Midbrain (tissue), 1 donor: ENCODE measurements at regions not wholly inside any gene's neighbourhood (a gene's known extent, or its start where the extent isn't known, plus 50 kb on each side); places are given as distances from the start of the nearest gene placed in this dataset.

Experiments
- DNase-seq: peaks from one replicate; lab custom pipeline; 2025; lab: John Stamatoyannopoulos, UW

- DNase-seq, result no peak
Measured at GRCh38 chr3:145815707-145816413, 345.1 kb downstream of the PLOD2 start.

- no peak for DNase-seq
Measured at GRCh38 chr3:145817870-145818483, 343.0 kb downstream of the PLOD2 start.

GRCh38 chr3:145820170-145820569, 340.8 kb downstream of the PLOD2 start:
- DNase-seq, result no peak

DNA sequence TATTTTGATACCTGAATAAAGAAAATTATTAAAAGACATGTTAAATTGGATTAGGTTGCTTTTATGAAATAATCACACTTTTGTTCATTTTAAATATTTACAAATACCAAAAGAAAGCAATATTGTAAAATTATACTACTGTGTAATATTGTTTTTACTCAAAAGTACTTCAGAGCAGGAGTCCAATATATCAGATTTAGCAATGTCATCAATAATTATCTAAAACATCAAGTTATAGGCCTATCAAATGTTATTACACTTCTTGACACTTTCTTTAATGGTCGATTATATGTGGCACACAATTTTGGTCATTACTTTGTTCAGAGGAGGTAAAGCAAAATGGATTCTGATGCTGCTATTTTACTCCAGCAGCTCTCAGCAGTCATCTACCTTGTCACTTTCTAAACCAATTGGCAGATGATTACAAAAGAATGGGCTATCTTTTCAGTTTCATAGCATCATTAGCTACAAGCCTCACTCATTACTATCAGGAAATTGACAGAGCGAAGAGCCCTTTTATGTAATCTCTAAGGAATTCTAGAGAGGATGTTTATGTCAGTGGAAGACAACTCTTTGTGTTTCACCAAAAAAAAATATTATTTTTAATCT, 318.6 kb downstream of the PLOD2 start:
- no peak for DNase-seq

DNA sequence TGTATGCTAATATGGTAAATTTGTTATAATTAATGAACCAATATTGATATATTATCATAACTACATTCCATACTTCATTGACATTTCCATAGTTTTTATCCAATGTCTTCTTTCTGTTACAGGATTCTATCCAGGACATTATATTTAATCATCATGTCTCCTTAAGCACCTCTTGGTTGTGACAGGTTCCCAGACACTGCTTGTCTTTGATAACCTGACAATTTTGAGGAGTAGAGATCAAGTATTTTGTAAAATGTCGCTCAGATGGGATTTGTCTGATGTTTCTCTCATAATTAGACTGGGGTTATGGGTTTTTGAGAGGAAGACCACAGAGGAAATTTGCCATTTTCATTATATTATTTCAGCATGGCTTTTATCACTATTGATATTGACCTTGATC, 317.4 kb downstream of the PLOD2 start:
- DNase-seq, result no peak

- DNase-seq, result no peak
Measured at GRCh38 chr3:145849115-145849514, 311.9 kb downstream of the PLOD2 start.

DNA sequence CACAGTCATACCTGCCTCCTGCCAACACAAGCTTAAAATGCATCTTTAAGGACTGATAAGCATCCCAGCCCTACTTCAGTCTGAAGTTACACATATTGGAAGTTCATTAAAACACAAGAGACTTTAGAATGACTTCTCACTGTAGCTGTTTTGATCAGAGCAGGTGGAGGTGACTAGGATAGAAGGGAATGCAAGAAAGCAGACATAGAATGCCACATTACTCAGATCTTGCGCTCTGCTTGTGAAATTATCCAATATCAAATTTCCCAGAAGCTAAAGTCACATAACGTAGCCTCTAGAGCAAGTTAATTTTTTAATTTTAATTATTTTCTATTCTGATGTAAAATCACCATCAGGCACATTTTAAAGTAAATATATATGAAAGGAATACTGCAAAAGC, 306.5 kb downstream of the PLOD2 start:
- no peak for DNase-seq

- no peak for DNase-seq
Measured at GRCh38 chr3:145857956-145858355, 303.0 kb downstream of the PLOD2 start.

DNA sequence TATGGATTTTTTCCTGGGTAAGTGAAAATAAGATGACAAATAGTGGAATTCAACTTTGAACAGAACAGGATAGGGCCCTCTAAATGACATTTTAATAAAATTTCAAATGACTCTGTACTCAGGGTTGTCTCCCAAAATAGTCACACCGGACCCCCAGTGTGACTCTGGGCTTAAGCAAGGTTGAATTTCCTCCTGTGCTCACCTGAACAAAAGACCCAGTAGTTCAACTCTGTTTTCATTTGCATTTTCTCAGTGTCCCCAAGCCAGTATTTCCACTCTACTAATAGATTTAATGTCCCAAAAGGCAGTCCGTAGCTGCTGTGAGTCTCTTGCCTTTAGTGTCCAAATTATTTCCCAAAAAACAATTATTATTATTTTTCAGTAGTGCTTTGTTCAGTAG, 296.6 kb downstream of the PLOD2 start:
- no peak for DNase-seq

DNA sequence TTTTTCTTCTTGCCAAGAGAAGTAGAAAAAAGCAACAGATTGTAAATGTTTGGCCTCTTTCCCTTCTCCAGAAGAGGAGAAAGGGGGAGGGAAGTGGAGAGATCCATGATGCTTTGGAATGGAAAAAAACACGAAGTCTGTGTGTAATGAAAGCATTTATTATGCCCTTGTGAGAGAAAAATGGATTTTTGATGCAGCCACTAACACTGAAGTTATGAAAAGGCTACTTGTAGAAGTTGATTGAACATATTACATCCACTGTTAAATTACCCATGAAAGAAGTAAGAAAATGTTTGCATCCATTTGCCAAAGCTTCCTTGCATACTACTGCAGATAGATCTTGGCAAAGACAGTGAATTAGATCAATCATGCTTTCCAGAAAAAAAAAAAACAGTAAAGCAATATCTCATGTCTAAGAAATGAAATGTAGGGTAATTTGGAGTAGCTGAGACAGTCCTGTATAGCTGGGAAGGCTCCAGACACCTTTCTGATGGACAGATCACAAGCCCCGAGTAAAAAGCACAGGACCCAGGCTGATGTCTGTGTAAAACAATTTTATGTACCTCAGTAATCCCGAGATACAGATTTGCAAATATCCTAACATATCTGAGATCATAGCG, 295.5 kb downstream of the PLOD2 start:
- no peak for DNase-seq

DNA sequence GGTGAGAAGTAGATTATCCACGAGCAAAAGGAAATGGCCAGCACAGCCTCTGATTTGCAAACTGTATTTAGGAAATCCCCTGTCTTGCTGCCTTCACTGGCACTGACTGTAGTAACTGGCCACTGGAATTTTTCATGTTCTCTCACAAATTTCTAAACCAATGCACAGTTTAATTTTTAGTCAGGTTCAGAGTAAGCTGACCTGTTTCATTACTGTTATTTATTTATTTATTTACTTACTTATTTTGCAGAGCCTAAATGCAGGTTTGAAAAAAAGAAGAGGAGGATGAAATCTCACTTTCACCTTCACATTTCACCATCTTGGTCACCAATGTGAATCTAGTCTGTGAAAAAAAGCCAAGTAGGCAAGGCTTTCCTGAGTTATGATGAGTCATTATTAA, 291.0 kb downstream of the PLOD2 start:
- DNase-seq, result no peak

GRCh38 chr3:145882436-145882835, 278.5 kb downstream of the PLOD2 start:
- DNase-seq, result no peak

DNA sequence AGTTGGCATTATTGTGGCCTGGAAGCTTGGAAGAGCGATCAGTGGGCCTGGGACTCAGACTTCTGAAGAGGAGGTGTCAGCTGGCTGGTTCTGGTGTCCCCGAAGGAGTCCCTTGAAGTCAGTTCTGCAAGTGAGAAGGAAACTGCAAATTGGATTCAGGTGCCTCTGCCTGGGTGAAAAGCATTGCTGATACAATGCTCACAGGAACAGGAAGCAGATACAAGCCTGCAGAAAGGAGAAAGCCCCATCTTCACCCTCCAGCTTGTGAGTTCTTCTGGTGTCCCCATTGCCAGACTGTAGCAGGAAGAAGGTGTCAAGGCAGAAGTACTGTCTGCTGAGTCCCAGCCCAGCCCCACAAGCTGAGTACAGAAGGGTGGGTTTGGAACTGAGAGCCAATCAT, 271.3 kb downstream of the PLOD2 start:
- no peak for DNase-seq

DNA sequence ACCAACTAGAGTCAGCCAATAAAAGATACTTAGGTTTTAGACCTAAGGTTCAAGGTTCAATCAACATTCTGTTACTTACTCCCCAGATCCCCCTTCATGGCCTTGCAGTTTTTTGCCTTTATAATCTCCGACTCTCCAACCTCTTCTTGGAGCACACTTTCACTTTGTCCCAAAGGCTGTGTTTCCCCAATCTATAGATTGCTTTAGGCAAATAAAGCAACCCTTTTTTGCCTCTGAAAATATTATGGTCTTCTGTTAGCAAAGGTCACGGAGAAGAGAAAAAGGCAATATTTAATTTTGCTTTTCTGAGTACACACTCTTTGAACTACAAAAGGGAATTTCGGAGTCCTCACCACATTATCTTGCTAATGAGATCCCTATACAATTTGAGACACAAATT, 268.1 kb downstream of the PLOD2 start:
- DNase-seq, result no peak

- no peak for DNase-seq
Measured at GRCh38 chr3:145893331-145893730, 267.7 kb downstream of the PLOD2 start.

DNA sequence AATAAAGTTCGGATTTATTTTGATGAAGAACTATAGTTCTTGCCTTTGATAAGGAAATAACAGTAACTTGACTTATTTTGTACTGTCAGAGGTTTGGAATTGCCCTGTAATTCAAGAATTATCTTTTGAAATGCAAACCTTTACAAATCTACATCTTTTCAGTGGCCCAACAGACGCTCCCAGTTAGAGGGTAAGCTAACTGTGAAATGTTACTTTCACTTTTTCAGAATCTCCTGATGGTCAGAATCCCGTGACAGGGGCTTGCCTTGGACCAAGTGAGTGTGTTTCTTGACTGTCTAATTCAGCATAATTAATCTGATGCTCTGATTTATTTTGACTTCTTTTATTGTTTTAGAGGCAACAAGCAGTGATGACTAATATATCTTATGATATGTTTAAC, 262.5 kb downstream of the PLOD2 start:
- no peak for DNase-seq

DNA sequence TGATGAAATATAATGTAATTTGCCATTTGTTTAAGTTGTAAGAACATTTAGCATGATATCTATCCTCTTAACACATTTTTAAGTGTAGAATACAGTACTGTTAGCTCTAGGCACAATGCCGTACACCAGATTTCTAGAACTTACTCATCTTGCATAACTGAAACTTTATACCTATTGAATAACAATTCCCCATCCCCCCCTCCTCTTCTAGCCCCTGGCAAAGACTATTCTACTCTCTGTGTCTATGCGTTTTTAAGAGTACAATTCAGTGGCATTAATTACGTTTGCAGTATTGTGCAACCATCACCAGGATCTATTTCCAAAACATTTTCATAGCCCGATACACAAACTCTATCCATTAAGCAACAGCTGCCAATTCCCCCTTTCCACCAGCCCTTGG, 261.7 kb downstream of the PLOD2 start:
- no peak for DNase-seq

DNA sequence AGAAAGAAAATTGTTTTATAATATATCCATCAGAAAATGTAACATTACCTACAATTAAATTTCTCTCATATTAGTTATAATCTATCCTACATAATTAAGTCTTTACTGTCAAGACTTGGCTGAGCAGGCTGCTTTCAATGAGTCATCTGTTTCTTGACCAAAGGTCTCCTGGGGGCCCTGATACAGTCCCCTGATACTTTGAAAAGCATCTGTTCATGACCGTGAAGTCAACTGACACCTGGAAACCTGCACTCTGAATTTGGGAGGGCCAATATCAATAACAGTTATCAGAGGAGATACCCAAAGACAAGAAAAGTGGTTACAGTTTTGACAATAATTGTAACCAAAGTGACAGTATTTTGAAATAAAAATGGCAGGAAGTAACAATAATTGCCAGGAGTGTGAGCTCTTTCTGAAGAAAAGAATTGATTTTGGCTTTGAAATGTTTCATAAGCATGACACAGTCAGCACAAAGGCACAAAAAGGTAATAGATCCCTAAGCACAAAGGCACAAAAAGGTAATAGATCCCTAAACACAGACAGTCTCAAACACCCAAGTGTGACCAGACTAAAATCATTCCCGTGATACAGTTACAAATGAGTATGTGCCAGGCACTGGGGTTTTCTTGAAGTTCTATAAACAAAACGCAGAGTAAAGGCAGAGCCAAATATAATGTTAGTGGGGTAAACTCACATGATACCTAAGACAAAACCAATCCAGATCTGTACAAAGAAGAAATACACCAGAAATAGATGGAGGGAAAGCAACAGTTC, 260.7 kb downstream of the PLOD2 start:
- DNase-seq, result no peak

DNA sequence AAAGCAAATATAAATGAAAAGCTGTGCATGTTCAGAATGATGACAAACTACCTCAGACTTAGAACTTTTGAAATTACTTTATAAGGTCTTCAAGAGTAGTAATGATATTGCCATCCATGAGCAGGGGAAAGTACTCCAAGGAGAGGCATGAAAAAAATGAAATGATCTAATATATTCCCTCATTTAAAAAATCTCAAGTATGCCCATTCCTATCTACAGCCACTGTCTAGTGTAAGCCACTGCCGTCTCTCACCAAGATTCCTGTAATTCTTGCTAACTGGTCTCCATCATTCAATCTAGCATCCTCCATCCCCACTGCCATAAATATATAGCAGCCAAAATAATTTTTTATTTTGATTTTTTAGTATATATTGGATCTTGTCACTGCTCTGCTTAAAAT, 258.8 kb downstream of the PLOD2 start:
- DNase-seq, result no peak

DNA sequence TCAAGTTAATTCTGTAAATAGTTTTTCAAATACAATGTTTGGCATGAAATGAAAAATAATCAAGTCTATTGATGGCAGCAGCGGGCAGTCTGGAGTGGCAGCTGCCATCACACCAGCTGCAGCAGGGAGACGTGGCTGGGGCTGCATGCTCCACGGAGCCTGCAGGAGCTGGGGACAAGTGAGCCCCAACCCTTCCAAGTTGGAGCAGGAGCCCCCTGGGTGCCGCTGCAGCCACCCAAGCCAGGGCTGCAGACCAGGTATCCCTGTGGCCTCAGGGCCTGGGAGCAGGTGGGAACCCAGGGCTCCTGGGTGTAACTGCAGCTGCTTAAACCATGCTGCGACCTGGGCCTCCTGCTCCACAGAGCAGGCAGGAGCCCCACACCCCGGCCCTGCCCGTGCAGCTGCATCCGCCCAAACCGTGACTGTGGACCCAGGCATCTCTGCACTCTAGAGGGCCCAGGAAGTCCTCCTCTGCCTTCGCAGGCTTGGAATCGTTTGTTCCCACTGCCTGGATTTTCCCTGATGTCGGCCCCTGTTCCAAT, 257.4 kb downstream of the PLOD2 start:
- DNase-seq, result no peak

DNA sequence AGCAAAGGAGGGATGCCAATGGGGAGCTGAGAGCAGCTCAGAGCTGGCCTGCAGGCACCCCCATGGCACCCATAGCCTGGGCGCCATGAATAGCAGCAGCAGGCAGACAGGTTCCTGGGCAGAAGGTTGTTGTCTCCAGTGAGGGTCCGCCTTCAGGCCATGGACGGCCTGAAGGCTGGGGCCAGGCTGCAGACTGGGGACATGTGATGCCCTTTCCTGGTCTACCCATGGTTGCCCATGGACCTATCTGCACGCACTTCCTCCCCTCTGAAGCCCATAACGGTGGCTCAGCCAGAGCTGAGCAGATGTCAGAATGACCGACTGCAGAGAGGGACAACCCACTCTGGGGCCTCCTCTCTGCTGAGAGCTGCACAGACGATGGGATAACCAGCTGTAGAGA, 256.8 kb downstream of the PLOD2 start:
- DNase-seq, result no peak

DNA sequence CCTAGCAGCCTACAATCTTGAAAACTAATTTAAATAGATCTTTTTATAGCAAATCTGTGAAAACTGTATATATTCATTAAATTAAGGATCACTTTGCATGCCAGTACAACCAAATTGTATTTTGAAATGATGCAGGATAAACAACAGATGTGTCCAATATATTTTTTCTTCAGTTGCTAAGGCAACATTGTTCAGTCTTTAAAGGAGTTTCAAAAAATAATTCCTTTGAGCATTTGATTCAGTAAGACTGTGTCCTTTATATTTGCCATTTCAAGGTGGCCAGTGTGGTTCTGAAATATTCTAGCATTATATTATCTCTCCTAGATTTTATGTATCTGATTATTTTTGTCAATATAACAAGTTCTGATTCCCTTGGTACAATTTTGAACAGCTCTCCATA, 254.7 kb downstream of the PLOD2 start:
- no peak for DNase-seq
